Activated T-helper 1 cell treated with anti-CD3 and anti-CD28 coated beads, Interleukin-12 subunit alpha, Interleukin-12 subunit beta, Interleukin-2, Interleukin-4 antibody, amounts not matched to agents 30 ng/mL and 10 ng/mL and 1 ng/mL, durations not matched to agents 14 hours and 24 hours and 36 hours (primary cell): ENCODE measurements at regions not wholly inside any gene's neighbourhood (a gene's known extent, or its start where the extent isn't known, plus 50 kb on each side); places are given as distances from the start of the nearest gene placed in this dataset.

Experiments
- DNase-seq: peaks from one replicate; pipeline ENCODE4 v3.0.0; 2021; ENCODE audit warnings: low spot score
- H3K27ac Mint-ChIP-seq: one replicate; pipeline ENCODE4 v1.8.0; 2021; ENCODE audit warnings: mild to moderate bottlenecking, mixed read lengths
- H3K27me3 Mint-ChIP-seq: one replicate; pipeline ENCODE4 v1.8.0; 2022; ENCODE audit warnings: mild to moderate bottlenecking, moderate library complexity, mixed read lengths; ENCODE audit not compliant: insufficient read depth
- H3K36me3 Mint-ChIP-seq: one replicate; pipeline ENCODE4 v1.8.0; 2021; ENCODE audit warnings: low read depth, mixed read lengths
- H3K4me1 Mint-ChIP-seq: one replicate; pipeline ENCODE4 v1.8.0; 2021; ENCODE audit warnings: low read depth, mixed read lengths
- H3K4me3 Mint-ChIP-seq: one replicate; pipeline ENCODE4 v1.8.0; 2021; ENCODE audit warnings: mild to moderate bottlenecking, moderate library complexity, mixed read lengths
- H3K9me3 Mint-ChIP-seq: one replicate; pipeline ENCODE4 v1.8.0; 2021; ENCODE audit warnings: mixed read lengths
- intact Hi-C: fragments of 100-400 bp; cut with micrococcal nuclease; formaldehyde crosslinking; loops from one replicate; pipeline ENCODE4 v1.15.1; 2024

- intact Hi-C loops = no loop called here
- H3K36me3 Mint-ChIP-seq = no peaks in the 10 kb centered on the region
- H3K27ac Mint-ChIP-seq = no peak overlapping the region
- no peaks in the 10 kb centered on the region for H3K4me1 Mint-ChIP-seq
- H3K4me3 Mint-ChIP-seq = no peak overlapping the region
- H3K27me3 Mint-ChIP-seq = no peaks in the 10 kb centered on the region
- no peaks in the 10 kb centered on the region for H3K9me3 Mint-ChIP-seq
- no peak for DNase-seq
Observed at GRCh38 chr22:47570851-47571250, 808.4 kb downstream of the TBC1D22A start.

GRCh38 chr22:47570300-47570685 lies 807.8 kb downstream of the TBC1D22A start:
- H3K4me1 Mint-ChIP-seq = no peaks in the 10 kb centered on the region
- H3K4me3 Mint-ChIP-seq = no peak overlapping the region
- no peak overlapping the region for H3K27ac Mint-ChIP-seq
- H3K36me3 Mint-ChIP-seq = no peaks in the 10 kb centered on the region
- H3K9me3 Mint-ChIP-seq = no peaks in the 10 kb centered on the region
- no peaks in the 10 kb centered on the region for H3K27me3 Mint-ChIP-seq
- no peak for DNase-seq
- intact Hi-C loops = no loop called here

GRCh38 chr22:47569389-47570299 lies 807.2 kb downstream of the TBC1D22A start:
- intact Hi-C loops = no loop called here
- Mint-ChIP-seq H3K9me3 (no peaks in the 10 kb centered on the region), H3K36me3 (no peaks in the 10 kb centered on the region), H3K27ac (no peak overlapping the region), H3K4me1 (no peaks in the 10 kb centered on the region), H3K27me3 (no peaks in the 10 kb centered on the region), H3K4me3 (no peak overlapping the region)
- no peak for DNase-seq

- no peak overlapping the region for H3K27ac Mint-ChIP-seq
- H3K4me1 Mint-ChIP-seq = no peaks in the 10 kb centered on the region
- no peaks in the 10 kb centered on the region for H3K9me3 Mint-ChIP-seq
- intact Hi-C loops = no loop called here
- H3K27me3 Mint-ChIP-seq = no peaks in the 10 kb centered on the region
- H3K4me3 Mint-ChIP-seq = no peak overlapping the region
- no peaks in the 10 kb centered on the region for H3K36me3 Mint-ChIP-seq
- DNase-seq = no peak
Observed at GRCh38 chr22:47568700-47569099, 806.2 kb downstream of the TBC1D22A start.

GRCh38 chr22:47567126-47568090 lies 805.0 kb downstream of the TBC1D22A start:
- no peak overlapping the region for H3K27ac Mint-ChIP-seq
- no peaks in the 10 kb centered on the region for H3K4me1 Mint-ChIP-seq
- DNase-seq = no peak
- no peak overlapping the region for H3K4me3 Mint-ChIP-seq
- no peaks in the 10 kb centered on the region for H3K36me3 Mint-ChIP-seq
- no peaks in the 10 kb centered on the region for H3K27me3 Mint-ChIP-seq
- intact Hi-C loops = no loop called here
- no peaks in the 10 kb centered on the region for H3K9me3 Mint-ChIP-seq

GRCh38 chr22:47566491-47566890 lies 804.0 kb downstream of the TBC1D22A start:
- no peaks in the 10 kb centered on the region for H3K4me1 Mint-ChIP-seq

GRCh38 chr22:47565607-47566006 lies 803.2 kb downstream of the TBC1D22A start:
- Mint-ChIP-seq H3K27me3 (peaks cover 2% of the 10 kb centered on the region), H3K27ac (no peak overlapping the region), H3K9me3 (no peaks in the 10 kb centered on the region), H3K4me1 (no peaks in the 10 kb centered on the region), H3K4me3 (no peak overlapping the region), H3K36me3 (no peaks in the 10 kb centered on the region)
- DNase-seq = no peak
- intact Hi-C loops = no loop called here

More at GRCh38 chr22:47566491-47566890, 804.0 kb downstream of the TBC1D22A start:
- H3K9me3 Mint-ChIP-seq = no peaks in the 10 kb centered on the region
- no peak overlapping the region for H3K27ac Mint-ChIP-seq
- peaks cover 2% of the 10 kb centered on the region for H3K27me3 Mint-ChIP-seq
- intact Hi-C loops = no loop called here
- DNase-seq = no peak
- H3K36me3 Mint-ChIP-seq = no peaks in the 10 kb centered on the region
- H3K4me3 Mint-ChIP-seq = no peak overlapping the region

- Mint-ChIP-seq H3K9me3 (no peaks in the 10 kb centered on the region), H3K4me3 (no peak overlapping the region), H3K27ac (no peak overlapping the region), H3K36me3 (no peaks in the 10 kb centered on the region), H3K27me3 (peaks cover 2% of the 10 kb centered on the region), H3K4me1 (no peaks in the 10 kb centered on the region)
- no peak for DNase-seq
- intact Hi-C loops = no loop called here
Observed at GRCh38 chr22:47564651-47565434, 802.4 kb downstream of the TBC1D22A start.

GRCh38 chr22:47564158-47564450 lies 801.7 kb downstream of the TBC1D22A start:
- Mint-ChIP-seq H3K27me3 (peaks cover 2% of the 10 kb centered on the region), H3K36me3 (no peaks in the 10 kb centered on the region), H3K9me3 (no peaks in the 10 kb centered on the region), H3K4me1 (no peaks in the 10 kb centered on the region), H3K4me3 (no peak overlapping the region), H3K27ac (no peak overlapping the region)
- no peak for DNase-seq
- intact Hi-C loops = no loop called here

- no peak for DNase-seq
- no peak overlapping the region for H3K4me3 Mint-ChIP-seq
Observed at GRCh38 chr22:47563406-47564157, 801.1 kb downstream of the TBC1D22A start.

GRCh38 chr22:47561766-47562165 lies 799.3 kb downstream of the TBC1D22A start:
- Mint-ChIP-seq H3K9me3 (peaks cover 4% of the 10 kb centered on the region), H3K36me3 (no peaks in the 10 kb centered on the region), H3K4me3 (no peak overlapping the region), H3K4me1 (no peaks in the 10 kb centered on the region), H3K27ac (no peak overlapping the region), H3K27me3 (peaks cover 2% of the 10 kb centered on the region)
- intact Hi-C loops = no loop called here
- DNase-seq = no peak

More at GRCh38 chr22:47563406-47564157, 801.1 kb downstream of the TBC1D22A start:
- Mint-ChIP-seq H3K4me1 (no peaks in the 10 kb centered on the region), H3K27me3 (peaks cover 2% of the 10 kb centered on the region), H3K9me3 (no peaks in the 10 kb centered on the region), H3K36me3 (no peaks in the 10 kb centered on the region), H3K27ac (no peak overlapping the region)
- intact Hi-C loops = no loop called here

GRCh38 chr22:47561115-47561675 lies 798.7 kb downstream of the TBC1D22A start:
- Mint-ChIP-seq H3K4me1 (no peaks in the 10 kb centered on the region), H3K27ac (no peak overlapping the region), H3K27me3 (peaks cover 2% of the 10 kb centered on the region), H3K9me3 (peaks cover 4% of the 10 kb centered on the region), H3K36me3 (no peaks in the 10 kb centered on the region), H3K4me3 (no peak overlapping the region)
- intact Hi-C loops = no loop called here
- no peak for DNase-seq
